H9 (cell line): ENCODE measurements at regions not wholly inside any gene's neighbourhood (a gene's known extent, or its start where the extent isn't known, plus 50 kb on each side); places are given as distances from the start of the nearest gene placed in this dataset.

ENCODE experiments used
- DNase-seq: peaks from one replicate; pipeline ENCODE4 v3.0.0-alpha.2; 2017
- H2AFZ ChIP-seq: one replicate; pipeline ENCODE4 v1.6.1; 2013; ENCODE audit warnings: mild to moderate bottlenecking, low read length, control low read depth, moderate library complexity
- H2AK5ac ChIP-seq: 2 replicates; pipeline ENCODE4 v1.6.1; 2013; ENCODE audit warnings: low read length, control low read depth, mixed read lengths; ENCODE audit not compliant: insufficient read length
- H2BK120ac ChIP-seq: one replicate; pipeline ENCODE4 v1.6.1; 2013; ENCODE audit warnings: low read depth, mild to moderate bottlenecking, low read length, control low read depth, inconsistent platforms; ENCODE audit not compliant: poor library complexity, severe bottlenecking
- H2BK12ac ChIP-seq: 2 replicates; pipeline ENCODE4 v1.6.1; 2013; ENCODE audit warnings: low read length, control low read depth, mixed read lengths, low read depth; ENCODE audit not compliant: insufficient read length
- H2BK15ac ChIP-seq: 2 replicates; pipeline ENCODE4 v1.6.1; 2013; ENCODE audit warnings: low read depth, low read length, control low read depth
- H2BK20ac ChIP-seq: one replicate; pipeline ENCODE4 v1.6.1; 2013; ENCODE audit warnings: low read depth, mild to moderate bottlenecking, low read length, control low read depth, inconsistent platforms; ENCODE audit not compliant: poor library complexity, severe bottlenecking
- H2BK5ac ChIP-seq: 2 replicates; pipeline ENCODE4 v1.6.1; 2013; ENCODE audit warnings: low read length, control low read depth, mixed read lengths; ENCODE audit not compliant: insufficient read length
- H3K14ac ChIP-seq: 2 replicates; pipeline ENCODE4 v1.6.1; 2013; ENCODE audit warnings: low read length, control low read depth; ENCODE audit not compliant: insufficient read depth
- H3K18ac ChIP-seq: 2 replicates; pipeline ENCODE4 v1.6.1; 2013; ENCODE audit warnings: low read depth, mild to moderate bottlenecking, mixed read lengths, low read length, control low read depth; ENCODE audit not compliant: insufficient read length
- H3K23ac ChIP-seq: 2 replicates; pipeline ENCODE4 v1.6.1; 2013; ENCODE audit warnings: low read length, control low read depth, mixed read lengths, low read depth; ENCODE audit not compliant: insufficient read length
- H3K23me2 ChIP-seq: 2 replicates; pipeline ENCODE4 v1.6.1; 2013; ENCODE audit warnings: low read depth, mild to moderate bottlenecking, mixed read lengths, low read length, control low read depth; ENCODE audit not compliant: insufficient read length, poor library complexity, severe bottlenecking
- H3K27ac ChIP-seq: 2 replicates; pipeline ENCODE4 v1.5.1; 2013; ENCODE audit warnings: low read length, control low read depth, mixed read lengths, low read depth; ENCODE audit not compliant: insufficient read length
- H3K27me3 ChIP-seq: 2 replicates; pipeline ENCODE4 v1.6.1; 2013; ENCODE audit warnings: low read length, control low read depth, inconsistent platforms; ENCODE audit not compliant: insufficient read depth
- H3K4ac ChIP-seq: 2 replicates; pipeline ENCODE4 v1.6.1; 2013; ENCODE audit warnings: low read depth, mild to moderate bottlenecking, control low read depth, inconsistent platforms, low read length, moderate library complexity
- H3K4me1 ChIP-seq: 2 replicates; pipeline ENCODE4 v1.6.1; 2013; ENCODE audit warnings: low read length, control low read depth, inconsistent platforms; ENCODE audit not compliant: insufficient read depth
- H3K4me2 ChIP-seq: 2 replicates; pipeline ENCODE4 v1.6.1; 2013; ENCODE audit warnings: low read length, control low read depth, mixed read lengths; ENCODE audit not compliant: insufficient read length, insufficient read depth
- H3K56ac ChIP-seq: 2 replicates; pipeline ENCODE4 v1.6.1; 2013; ENCODE audit warnings: low read depth, mild to moderate bottlenecking, mixed read lengths, low read length, control low read depth; ENCODE audit not compliant: insufficient read length
- H3K79me1 ChIP-seq: 2 replicates; pipeline ENCODE4 v1.6.1; 2013; ENCODE audit warnings: low read depth, mild to moderate bottlenecking, moderate library complexity, low read length, control low read depth, inconsistent platforms; ENCODE audit not compliant: insufficient read depth, poor library complexity, severe bottlenecking
- H3K79me2 ChIP-seq: 2 replicates; pipeline ENCODE4 v1.6.1; 2013; ENCODE audit warnings: low read length, control low read depth, inconsistent platforms; ENCODE audit not compliant: insufficient read depth
- H3K9ac ChIP-seq: 2 replicates; pipeline ENCODE4 v1.6.1; 2013; ENCODE audit warnings: low read length, control low read depth, mixed read lengths; ENCODE audit not compliant: insufficient read length; ENCODE audit errors: extremely low read depth
- H3K9me3 ChIP-seq: one replicate; pipeline ENCODE4 v1.6.1; 2013; ENCODE audit warnings: low read depth, low read length, inconsistent platforms; ENCODE audit not compliant: control insufficient read depth
- H3T11ph ChIP-seq: one replicate; pipeline ENCODE4 v1.6.1; 2013; ENCODE audit warnings: mild to moderate bottlenecking, low read length, control low read depth, inconsistent platforms
- H4K20me1 ChIP-seq: one replicate; pipeline ENCODE4 v1.6.1; 2013; ENCODE audit not compliant: control insufficient read depth, insufficient read length, insufficient read depth
- H4K5ac ChIP-seq: 2 replicates; pipeline ENCODE4 v1.6.1; 2013; ENCODE audit warnings: low read depth, mild to moderate bottlenecking, mixed read lengths, low read length, control low read depth; ENCODE audit not compliant: insufficient read length
- H4K8ac ChIP-seq: replicated peaks from 2 replicates; pipeline ENCODE4 v1.6.1; 2013; ENCODE audit warnings: low read length, control low read depth, mixed read lengths, low read depth; ENCODE audit not compliant: insufficient read length
- H4K91ac ChIP-seq: 2 replicates; pipeline ENCODE4 v1.6.1; 2013; ENCODE audit warnings: low read depth, mild to moderate bottlenecking, moderate library complexity, mixed read lengths, low read length, control low read depth; ENCODE audit not compliant: insufficient read length
- H3K27ac Mint-ChIP-seq, 3 experiments: 2 replicates in 2 of 3; 3 replicates in 1 of 3; pipeline ENCODE4 v1.8.0; 2020 to 2021; ENCODE audit warnings: mixed read lengths in 3 of 3, mild to moderate bottlenecking in 1 of 3, moderate library complexity in 1 of 3
- H3K27me3 Mint-ChIP-seq: 2 replicates; pipeline ENCODE4 v1.8.0; 2021; ENCODE audit warnings: low read depth, mild to moderate bottlenecking, moderate library complexity, mixed read lengths
- H3K36me3 Mint-ChIP-seq, 3 experiments: 2 replicates in 2 of 3; 3 replicates in 1 of 3; pipeline ENCODE4 v1.8.0; 2020 to 2021; ENCODE audit warnings: low read depth in 3 of 3, mixed read lengths in 3 of 3; ENCODE audit not compliant: insufficient read depth in 1 of 3
- H3K4me1 Mint-ChIP-seq, 2 experiments: 2 replicates each; pipeline ENCODE4 v1.8.0; 2020; ENCODE audit warnings: mixed read lengths in 2 of 2
- H3K4me3 Mint-ChIP-seq, 2 experiments: 2 replicates in 1 of 2; 3 replicates in 1 of 2; pipeline ENCODE4 v1.8.0; 2020 to 2021; ENCODE audit warnings: mild to moderate bottlenecking in 2 of 2, mixed read lengths in 2 of 2, moderate library complexity in 1 of 2
- H3K9me3 Mint-ChIP-seq, 2 experiments: 2 replicates in 1 of 2; 3 replicates in 1 of 2; pipeline ENCODE4 v1.8.0; 2020; ENCODE audit warnings: mild to moderate bottlenecking in 2 of 2, mixed read lengths in 2 of 2, moderate library complexity in 1 of 2
- WGBS: extraction: QIAGEN DNeasy Blood & Tissue Kit; methylation state at CpG from one replicate; pipeline ENCODE4 v1.1.7; 2013; ENCODE audit warnings: missing lambda C conversion rate, low lambda C conversion rate, mixed read lengths; ENCODE audit not compliant: insufficient read length; ENCODE audit errors: extremely low coverage; 5-methylcytosine and 5-hydroxymethylcytosine counted together
- TF ChIP-seq, protein P1 (sequence below): fragments of 200-600 bp; sonication (generic); conservative IDR thresholded peaks from 3 replicates; pipeline ENCODE4 v1.8.0; 2021; ENCODE audit warnings: antibody characterized with exemption, mild to moderate bottlenecking

DNA sequence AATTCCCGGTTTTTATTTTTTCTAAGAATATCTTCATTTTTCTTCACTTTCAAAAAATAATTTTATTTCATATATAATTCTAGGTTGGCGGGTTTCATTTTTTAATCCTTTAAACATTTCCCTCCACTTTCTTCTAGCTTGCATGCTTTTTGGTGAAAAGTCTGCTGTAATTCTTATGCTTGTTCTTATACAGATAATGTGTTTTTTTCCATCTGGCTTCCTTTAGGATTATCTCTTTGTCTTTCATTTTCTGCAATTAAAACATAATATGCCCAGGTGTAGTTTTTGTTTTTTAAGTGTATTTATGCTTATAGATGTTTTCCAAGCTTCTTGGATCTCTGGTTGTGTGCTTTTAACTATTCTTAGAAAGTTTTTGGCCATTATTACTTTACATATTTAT, 341.3 kb upstream of the SEMA3C start:
- WGBS: no CpG with 5 or more reads among the region's 2 CpGs
- no peak overlapping the region for H4K5ac ChIP-seq
- DNase-seq: no peak

More for the DNA sequence above, 341.3 kb upstream of the SEMA3C start:
- H3K27me3 ChIP-seq: no peaks in the 10 kb centered on the region
- no peaks in the 10 kb centered on the region; the same call in 1 of the 2 replicates for H3K27me3 Mint-ChIP-seq
- no peak overlapping the region for H2AK5ac ChIP-seq
- H3K56ac ChIP-seq: no peak overlapping the region
- H3K9me3 ChIP-seq: no peaks in the 10 kb centered on the region
- no peak overlapping the region for H3K14ac ChIP-seq
- TF ChIP-seq, protein P1, sequence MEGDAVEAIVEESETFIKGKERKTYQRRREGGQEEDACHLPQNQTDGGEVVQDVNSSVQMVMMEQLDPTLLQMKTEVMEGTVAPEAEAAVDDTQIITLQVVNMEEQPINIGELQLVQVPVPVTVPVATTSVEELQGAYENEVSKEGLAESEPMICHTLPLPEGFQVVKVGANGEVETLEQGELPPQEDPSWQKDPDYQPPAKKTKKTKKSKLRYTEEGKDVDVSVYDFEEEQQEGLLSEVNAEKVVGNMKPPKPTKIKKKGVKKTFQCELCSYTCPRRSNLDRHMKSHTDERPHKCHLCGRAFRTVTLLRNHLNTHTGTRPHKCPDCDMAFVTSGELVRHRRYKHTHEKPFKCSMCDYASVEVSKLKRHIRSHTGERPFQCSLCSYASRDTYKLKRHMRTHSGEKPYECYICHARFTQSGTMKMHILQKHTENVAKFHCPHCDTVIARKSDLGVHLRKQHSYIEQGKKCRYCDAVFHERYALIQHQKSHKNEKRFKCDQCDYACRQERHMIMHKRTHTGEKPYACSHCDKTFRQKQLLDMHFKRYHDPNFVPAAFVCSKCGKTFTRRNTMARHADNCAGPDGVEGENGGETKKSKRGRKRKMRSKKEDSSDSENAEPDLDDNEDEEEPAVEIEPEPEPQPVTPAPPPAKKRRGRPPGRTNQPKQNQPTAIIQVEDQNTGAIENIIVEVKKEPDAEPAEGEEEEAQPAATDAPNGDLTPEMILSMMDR: no peak
- H3K9me3 Mint-ChIP-seq: peaks cover 21 to 26% of the 10 kb centered on the region in 2 experiments
- no peak overlapping the region for H3K4ac ChIP-seq
- peaks cover 5 to 28% (median 5%) of the 10 kb centered on the region in 3 experiments for H3K36me3 Mint-ChIP-seq
- no peak overlapping the region for H2BK12ac ChIP-seq
- no peak overlapping the region for H3K18ac ChIP-seq
- H3K4me3 Mint-ChIP-seq: no peak overlapping the region
- no peaks in the 10 kb centered on the region for H3K4me1 ChIP-seq
- no peaks in the 10 kb centered on the region for H3K79me2 ChIP-seq
- H3K4me2 ChIP-seq: no peak overlapping the region
- H4K91ac ChIP-seq: no peak overlapping the region
- H3K27ac Mint-ChIP-seq: no peak overlapping the region
- no peaks in the 10 kb centered on the region for H4K20me1 ChIP-seq
- H3K23me2 ChIP-seq: no peaks in the 10 kb centered on the region
- H3K27ac ChIP-seq: no peak overlapping the region
- H2BK20ac ChIP-seq: no peak overlapping the region
- no peak overlapping the region for H2BK5ac ChIP-seq
- H3K4me1 Mint-ChIP-seq: 0 out of 4 replicates have a peak, but pooled peaks cover 0 to 1% of the 10 kb centered on the region in 2 experiments
- H2AFZ ChIP-seq: no peak overlapping the region
- H3K9ac ChIP-seq: no peak overlapping the region
- no peak overlapping the region for H2BK15ac ChIP-seq
- H3K23ac ChIP-seq: no peak overlapping the region
- no peak overlapping the region for H4K8ac ChIP-seq
- no peak overlapping the region for H3T11ph ChIP-seq
- no peaks in the 10 kb centered on the region for H3K79me1 ChIP-seq
- H2BK120ac ChIP-seq: no peak overlapping the region
